Cerebellar nuclear complex (tissue), 1 donor: ENCODE measurements at regions not wholly inside any gene's neighbourhood (a gene's known extent, or its start where the extent isn't known, plus 50 kb on each side); places are given as distances from the start of the nearest gene placed in this dataset.

Source experiments
- DNase-seq, 2 experiments: peaks; one replicate each; lab custom pipeline; 2025; lab: John Stamatoyannopoulos, UW

GRCh38 chr10:114770009-114770408, 51.6 kb upstream of the FHIP2A start:
- DNase-seq = no peak

GRCh38 chr10:114771157-114771556, 50.4 kb upstream of the FHIP2A start:
- DNase-seq = no peak

GRCh38 chr10:114771749-114772148, 49.8 kb upstream of the FHIP2A start:
- no peak for DNase-seq
